Fibroblast of mammary gland (primary cell): ENCODE measurements at regions not wholly inside any gene's neighbourhood (a gene's known extent, or its start where the extent isn't known, plus 50 kb on each side); places are given as distances from the start of the nearest gene placed in this dataset.

Experiments used
- DNase-seq: peaks from one replicate; pipeline ENCODE4 v3.0.0-alpha.2; 2010; ENCODE audit warnings: low read depth
- H3K4me3 ChIP-seq: 2 replicates; pipeline ENCODE4 v1.5.1; 2011; ENCODE audit warnings: low read depth, mild to moderate bottlenecking, low read length, moderate library complexity; ENCODE audit not compliant: control insufficient read depth
- TF ChIP-seq, protein P1 (sequence below): conservative IDR thresholded peaks from 2 replicates; pipeline ENCODE4 v1.5.1; 2011; ENCODE audit warnings: low read depth, low read length, inconsistent platforms; ENCODE audit not compliant: control insufficient read depth, insufficient read depth

DNA sequence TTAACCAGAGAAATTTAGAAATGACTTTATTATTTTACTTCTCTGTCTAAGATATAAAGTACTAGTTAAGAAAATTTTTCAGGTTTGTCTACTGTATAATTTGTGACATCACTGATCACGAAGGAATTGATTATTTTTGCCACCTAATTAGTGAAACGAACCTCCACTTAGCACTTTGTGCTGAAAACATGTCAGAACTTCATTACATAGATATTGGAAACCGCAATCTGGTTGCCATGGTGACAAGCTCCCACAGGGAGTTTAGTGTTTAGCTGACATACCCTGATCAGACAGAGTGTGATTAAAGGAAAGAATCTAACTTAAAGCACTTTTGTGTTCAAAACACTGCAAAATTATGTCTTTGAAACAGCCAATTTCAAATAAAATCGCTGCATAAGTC, 668.4 kb upstream of the CCNG1 start:
- no peak for DNase-seq
- H3K4me3 ChIP-seq = no peak overlapping the region
- TF ChIP-seq, protein P1, sequence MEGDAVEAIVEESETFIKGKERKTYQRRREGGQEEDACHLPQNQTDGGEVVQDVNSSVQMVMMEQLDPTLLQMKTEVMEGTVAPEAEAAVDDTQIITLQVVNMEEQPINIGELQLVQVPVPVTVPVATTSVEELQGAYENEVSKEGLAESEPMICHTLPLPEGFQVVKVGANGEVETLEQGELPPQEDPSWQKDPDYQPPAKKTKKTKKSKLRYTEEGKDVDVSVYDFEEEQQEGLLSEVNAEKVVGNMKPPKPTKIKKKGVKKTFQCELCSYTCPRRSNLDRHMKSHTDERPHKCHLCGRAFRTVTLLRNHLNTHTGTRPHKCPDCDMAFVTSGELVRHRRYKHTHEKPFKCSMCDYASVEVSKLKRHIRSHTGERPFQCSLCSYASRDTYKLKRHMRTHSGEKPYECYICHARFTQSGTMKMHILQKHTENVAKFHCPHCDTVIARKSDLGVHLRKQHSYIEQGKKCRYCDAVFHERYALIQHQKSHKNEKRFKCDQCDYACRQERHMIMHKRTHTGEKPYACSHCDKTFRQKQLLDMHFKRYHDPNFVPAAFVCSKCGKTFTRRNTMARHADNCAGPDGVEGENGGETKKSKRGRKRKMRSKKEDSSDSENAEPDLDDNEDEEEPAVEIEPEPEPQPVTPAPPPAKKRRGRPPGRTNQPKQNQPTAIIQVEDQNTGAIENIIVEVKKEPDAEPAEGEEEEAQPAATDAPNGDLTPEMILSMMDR = no peak

DNA sequence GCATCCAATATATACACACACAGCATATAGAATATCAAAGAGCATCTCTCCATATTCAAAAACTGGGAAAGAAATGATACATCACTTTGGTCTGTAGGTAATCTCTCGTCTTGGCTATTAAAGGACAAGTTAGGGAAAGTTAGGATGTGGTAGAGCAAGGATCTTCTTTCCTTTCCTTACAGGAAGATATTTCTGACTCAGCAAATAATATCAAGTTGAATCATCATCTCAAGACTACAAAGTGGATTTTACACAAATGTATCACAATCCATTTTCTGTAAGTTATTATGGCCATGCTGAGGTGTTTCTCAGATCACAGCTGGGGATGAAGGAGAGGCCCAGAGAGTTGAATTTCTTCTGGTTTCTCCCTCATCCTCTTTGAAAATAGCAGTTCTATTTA, 651.7 kb upstream of the CCNG1 start:
- DNase-seq = no peak
- H3K4me3 ChIP-seq = no peak overlapping the region
- TF ChIP-seq, protein P1 = no peak

DNA sequence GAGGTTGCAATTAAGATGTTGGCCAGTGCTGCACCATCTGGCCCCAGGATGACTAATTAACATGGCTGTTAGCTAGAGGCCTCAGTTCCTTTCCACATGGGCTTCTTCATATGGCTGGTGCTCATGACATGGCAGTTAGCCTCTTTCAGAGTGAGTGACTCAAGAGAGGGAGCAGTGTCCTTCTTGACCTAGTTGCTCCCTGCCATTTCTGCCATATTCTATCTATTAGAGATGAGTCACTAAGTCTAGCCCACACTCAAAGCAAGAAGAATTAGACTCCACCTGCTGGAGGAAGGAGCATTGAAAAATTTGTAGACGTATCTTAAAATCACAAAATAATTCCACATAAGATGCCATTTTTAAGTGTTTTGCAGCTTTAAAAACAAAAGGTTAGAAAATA, 651.2 kb upstream of the CCNG1 start:
- peak; percentile 0 for DNase-seq
- no peak overlapping the region for H3K4me3 ChIP-seq
- TF ChIP-seq, protein P1 = no peak

DNA sequence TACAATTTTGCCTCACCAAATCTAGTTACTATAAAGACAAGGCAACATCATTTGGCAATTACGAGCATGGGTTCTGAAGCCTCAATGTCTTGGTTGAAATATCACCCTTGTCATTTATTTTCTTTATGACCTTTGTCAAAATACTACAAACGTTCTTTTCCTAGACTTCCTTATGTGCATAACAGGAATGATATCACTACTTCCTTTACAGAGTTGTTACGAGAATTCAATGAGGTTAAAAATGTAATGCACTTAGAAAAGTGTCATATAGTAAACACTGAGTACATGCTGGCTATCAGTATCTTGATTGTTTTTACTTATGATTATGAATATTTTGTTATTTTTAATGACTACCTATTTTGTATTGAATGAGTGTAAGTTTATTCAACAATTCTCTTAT, 640.9 kb upstream of the CCNG1 start:
- no peak for DNase-seq
- no peak overlapping the region for H3K4me3 ChIP-seq
- TF ChIP-seq, protein P1 = no peak

DNA sequence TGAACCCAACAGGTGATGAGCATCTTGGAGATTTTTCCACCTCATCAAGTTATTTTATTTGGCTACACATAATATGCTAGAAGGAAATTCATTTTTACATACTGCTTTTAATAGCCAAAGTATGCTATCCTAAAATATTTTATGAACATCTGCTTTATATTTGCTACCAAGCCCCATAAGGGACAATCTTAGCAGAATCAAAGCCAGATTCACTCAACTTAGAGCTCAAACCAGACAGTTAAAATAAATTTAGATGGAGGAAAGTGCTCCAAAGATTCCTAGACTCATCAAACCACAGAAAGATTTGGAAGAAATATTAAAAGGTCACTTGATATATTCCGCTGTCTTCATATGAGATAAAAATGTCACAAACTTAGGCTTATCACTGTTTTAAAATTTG, 637.1 kb upstream of the CCNG1 start:
- no peak overlapping the region for H3K4me3 ChIP-seq
- TF ChIP-seq, protein P1 = no peak
- no peak for DNase-seq

DNA sequence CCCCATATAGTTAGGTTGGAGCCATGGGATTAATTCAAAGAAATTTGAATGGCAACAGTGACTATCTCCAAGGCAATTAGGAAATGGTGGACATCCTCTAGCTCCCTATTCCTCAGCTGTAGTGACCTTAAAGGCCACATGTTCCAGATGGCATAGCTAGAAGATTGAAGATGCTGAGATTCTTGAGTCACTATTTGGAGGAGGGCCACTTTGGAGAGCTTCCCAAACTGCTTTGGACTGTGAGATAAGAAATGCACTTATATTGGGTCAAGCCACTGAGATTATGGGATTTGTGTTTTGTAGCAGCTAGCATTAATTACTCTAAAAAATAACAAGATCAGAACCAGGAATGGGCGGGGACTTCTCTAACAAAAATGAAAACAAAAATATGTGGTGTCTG, 636.2 kb upstream of the CCNG1 start:
- DNase-seq = no peak
- no peak overlapping the region for H3K4me3 ChIP-seq
- TF ChIP-seq, protein P1 = no peak

DNA sequence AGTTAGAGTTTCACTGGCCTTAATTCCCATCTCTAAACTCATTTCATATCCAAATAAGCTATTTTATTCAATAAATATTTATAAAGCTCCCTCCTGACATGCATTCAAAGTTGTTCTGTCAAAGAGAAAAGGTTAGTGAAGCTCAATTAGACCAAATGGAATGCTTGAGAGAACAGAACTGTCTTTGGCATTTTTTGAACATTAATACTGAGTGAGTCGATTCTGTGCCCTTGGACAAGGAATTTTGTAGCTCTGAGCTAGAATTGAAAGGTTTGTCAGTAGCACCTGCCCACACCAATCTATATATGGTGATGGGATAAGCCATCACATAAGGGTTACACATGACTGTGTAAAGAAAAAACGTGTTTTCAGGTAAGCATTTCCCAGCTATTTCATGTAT, 631.2 kb upstream of the CCNG1 start:
- TF ChIP-seq, protein P1 = no peak
- DNase-seq = no peak

More for the DNA sequence above, 631.2 kb upstream of the CCNG1 start:
- H3K4me3 ChIP-seq = no peak overlapping the region
